Left renal cortex interstitium (tissue), 4 donors: ENCODE measurements at regions not wholly inside any gene's neighbourhood (a gene's known extent, or its start where the extent isn't known, plus 50 kb on each side); places are given as distances from the start of the nearest gene placed in this dataset.
"Not testable (repeated sequence)": the region's sequence is repeated elsewhere in the genome, so short reads cannot be mapped to it uniquely, and the experiment has no call there.

Experiments
- DNase-seq, 4 donors: peaks; one replicate each; pipeline ENCODE4 v3.0.0-alpha.2; 2013; ENCODE audit warnings: low read depth in 4 of 4, low spot score in 2 of 4, missing footprints in 1 of 4

DNA sequence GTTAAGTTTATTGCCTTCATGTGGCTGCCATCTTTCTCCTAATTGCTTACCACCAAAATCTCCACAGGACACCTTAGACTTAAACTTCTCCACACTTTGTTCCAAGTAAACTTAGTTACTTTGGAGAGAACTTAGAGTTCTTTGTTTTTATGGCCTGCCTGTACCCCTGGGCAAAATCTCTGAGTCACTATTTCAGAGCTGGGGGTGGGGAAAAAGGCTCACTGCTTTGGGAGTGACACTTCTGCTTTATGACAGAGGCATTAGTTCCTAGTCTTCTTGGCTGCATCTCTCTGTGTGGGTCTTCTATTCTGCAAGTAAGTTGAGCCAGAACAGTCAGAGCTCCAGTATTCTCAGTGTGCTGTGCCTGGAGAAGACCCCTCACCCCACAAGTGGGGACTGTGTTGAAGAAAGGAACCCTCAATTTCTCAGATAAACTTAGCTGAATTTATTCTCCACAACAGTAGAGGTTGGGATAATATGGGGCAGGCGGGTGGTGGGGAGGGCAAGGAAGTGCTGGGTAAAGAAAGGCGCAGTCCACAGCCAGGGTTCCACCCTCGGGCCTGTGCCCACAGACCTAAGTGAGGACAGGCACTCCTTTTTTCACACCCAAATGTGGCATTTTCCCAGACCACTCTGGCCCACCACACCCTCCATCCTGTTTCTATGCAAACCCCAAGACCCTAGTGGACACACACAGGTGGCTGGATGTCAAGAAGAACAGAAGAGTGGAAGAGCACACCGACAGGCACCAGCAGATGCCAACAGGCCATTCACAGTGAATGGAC is 636.6 kb upstream of the MAN1A1 start:
- no peak for DNase-seq

DNA sequence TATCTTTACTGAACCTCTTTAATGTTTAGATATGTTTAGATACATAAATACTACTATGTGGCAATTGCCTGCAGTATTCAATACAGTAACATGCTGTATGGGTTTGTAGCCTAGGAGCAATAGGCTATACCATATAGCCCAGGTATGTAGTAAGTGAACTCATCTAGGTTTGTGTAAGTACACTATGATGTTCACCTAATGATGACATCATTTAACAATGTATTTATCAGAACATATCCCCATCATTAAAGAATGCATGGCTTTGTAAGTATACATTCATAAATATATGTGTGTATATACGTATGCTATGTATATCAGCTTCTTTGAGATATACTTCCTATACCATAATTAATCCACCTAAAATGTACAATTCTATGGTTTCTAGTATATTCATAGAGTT is 631.2 kb upstream of the MAN1A1 start:
- DNase-seq, result no peak

GRCh38 chr6:119979862-119980261 is 630.3 kb upstream of the MAN1A1 start:
- DNase-seq, result no peak

DNA sequence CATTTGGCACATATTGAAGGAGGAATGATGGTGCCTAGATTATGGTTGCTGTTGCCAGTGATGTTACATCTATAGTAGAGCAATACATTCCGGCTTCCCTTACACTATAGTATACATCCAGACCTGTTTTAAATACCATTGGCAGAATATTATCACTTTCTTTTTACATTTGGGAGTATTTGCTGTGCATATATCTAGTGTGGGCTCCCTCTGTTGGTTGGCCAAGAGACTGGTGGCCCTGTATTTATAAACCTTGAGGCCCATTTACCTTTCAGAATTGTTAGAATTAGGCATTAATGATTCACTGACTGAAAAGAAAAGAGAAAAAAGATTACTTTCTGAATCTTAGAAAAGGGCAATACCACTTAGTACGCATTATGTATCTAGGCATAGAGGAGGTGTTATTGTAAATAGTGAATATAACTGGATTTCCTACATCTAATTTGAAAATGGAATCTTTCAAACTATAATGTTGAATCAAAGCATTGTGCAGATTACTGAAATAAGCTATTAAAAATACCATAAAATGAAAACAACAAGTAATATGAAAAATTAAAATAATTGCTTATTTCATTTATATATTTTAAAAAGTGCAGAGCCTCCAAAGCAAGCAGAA is 628.8 kb upstream of the MAN1A1 start:
- no peak for DNase-seq

- no peak for DNase-seq
These were observed 625.0 kb upstream of the MAN1A1 start for GRCh38 chr6:119974430-119975159.

DNA sequence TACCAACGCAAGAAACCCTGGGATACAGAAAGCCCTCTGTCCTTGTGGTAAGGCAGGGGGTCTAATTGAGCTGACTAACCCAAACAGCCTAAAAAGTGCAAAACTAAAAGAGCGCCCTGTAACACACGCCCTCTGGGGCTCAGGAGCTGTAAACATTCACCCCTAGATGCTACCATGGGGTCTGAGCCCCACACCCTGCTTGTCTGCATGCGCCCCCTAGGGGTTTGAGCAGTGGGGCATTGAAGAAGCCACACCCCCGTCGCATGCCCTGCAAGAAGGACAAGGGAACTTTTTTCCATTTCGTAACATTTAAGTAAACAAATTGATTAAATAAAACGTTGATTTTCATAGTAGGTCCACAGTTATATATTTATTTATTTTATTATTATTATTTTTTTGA is 616.9 kb upstream of the MAN1A1 start:
- DNase-seq, result no peak

DNA sequence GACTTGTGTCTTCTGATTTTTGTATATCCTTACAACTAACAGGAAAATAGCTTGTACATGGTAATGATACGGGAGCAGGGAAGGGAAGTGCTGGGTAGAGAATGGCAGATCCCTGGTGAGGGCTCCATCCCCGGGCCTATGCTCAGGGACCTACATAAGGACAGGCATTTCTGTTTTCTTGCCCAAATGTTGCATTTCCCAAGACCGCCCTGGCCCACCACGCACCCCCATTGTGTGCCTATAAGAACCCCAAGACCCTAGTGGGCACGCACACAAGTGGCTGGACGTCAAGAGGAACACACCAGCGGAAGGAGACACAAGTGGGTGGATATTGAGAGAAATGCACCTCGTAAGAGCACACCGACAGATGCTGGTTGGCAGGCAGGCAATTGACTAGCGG is 616.3 kb upstream of the MAN1A1 start:
- no peak for DNase-seq

- no peak for DNase-seq
These were observed 615.4 kb upstream of the MAN1A1 start for GRCh38 chr6:119965008-119965407.

- DNase-seq, result no peak
These were observed 612.9 kb upstream of the MAN1A1 start for GRCh38 chr6:119962505-119962904.

DNA sequence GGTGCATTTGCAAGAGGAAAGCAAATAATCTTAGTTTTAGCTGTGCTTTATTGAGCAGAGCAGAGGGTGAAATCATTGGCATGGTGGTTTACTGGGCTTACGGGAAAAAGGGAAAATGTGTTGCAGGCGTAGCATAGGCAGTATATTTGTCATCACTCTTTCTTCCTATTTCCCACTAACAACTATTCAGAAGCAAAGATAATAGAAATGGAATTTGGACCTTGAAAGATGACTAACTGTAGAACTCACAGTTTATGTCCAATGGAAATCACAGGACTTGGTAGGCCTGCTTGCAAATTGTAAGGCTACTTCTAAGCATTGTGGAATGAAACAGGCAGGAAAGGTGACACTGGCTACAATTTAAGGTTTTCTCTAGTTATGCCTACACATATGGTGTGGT is 611.9 kb upstream of the MAN1A1 start:
- no peak for DNase-seq

GRCh38 chr6:119960456-119960855 is 610.9 kb upstream of the MAN1A1 start:
- DNase-seq, result no peak

DNA sequence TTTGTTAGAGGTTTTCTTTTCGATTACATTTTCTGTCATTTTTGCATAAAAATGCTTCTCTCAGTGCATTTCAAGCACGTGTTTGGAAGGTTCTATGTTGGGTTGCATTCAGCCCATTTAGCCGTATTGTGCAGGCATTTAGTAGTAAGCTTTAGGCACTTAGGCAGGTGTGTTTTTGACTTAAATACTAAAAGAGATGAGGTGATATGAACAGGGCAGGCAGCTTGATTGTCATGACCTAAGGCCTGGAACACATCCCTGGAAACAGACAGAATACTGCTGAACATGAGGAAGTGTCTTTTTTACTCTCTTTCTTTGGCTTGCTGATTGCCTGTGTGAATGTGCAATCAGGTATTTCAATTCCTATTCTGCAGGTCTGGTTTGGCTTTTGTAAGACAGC is 610.5 kb upstream of the MAN1A1 start:
- DNase-seq, result no peak

- no peak for DNase-seq
These were observed 607.6 kb upstream of the MAN1A1 start for GRCh38 chr6:119957195-119957594.

DNA sequence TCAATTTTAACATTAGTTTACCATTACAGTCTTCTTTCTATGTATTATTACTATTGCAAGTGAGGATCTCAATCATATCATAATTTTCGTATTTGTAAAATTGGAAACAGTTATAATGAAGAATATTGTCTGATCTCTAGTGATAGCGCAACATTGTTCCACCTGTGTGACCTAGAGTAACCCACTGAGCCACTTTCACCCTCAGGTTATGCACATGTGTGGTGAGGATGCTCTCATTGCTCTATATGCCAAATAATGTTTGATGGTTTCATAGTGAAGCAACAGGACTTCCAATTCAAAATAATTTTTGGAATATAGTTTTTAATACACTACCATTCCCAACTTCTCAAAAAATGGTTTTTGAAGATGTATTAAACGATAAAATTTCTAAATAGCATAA is 603.1 kb upstream of the MAN1A1 start:
- no peak for DNase-seq

DNA sequence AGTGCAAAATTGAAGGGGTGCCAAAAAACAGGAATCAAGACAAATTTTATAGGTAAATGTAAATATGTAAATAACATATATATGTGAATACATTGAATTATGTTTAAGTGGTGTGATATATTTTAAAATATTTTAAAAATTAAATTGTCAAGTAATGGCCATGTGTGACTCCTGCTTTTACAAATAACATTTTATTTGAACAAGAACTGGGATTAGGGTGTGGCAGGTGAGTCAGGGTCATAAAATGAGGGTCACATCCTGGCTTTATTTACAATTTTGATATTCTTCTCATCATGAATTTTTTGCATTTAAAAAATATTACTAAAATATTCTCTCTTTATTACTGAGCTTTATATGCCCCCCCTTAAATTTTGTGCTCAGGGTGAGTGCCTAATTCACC is 601.1 kb upstream of the MAN1A1 start:
- DNase-seq, result no peak

- no peak for DNase-seq
These were observed 592.7 kb upstream of the MAN1A1 start for GRCh38 chr6:119942078-119942752.

DNA sequence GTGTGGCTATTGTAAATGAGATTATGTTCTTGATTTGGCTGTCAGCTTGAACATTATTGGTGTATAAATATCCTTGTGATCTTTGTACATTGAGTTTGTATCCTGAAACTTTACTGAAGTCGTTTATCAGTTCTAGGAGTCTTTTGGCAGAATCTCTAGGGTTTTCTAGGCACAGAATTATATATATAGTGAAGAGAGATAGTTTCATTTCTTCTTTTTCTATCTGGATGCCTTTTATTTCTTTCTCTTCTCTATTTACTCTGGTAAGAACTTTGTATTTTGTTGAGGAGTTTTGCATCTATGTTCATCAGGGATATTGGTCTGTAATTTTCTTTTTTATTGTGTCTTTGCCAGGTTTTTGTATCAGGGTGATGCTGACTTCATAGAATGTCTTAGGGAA is 589.2 kb upstream of the MAN1A1 start:
- no peak for DNase-seq

- no peak for DNase-seq
These were observed 585.3 kb upstream of the MAN1A1 start for GRCh38 chr6:119934816-119935215.

- DNase-seq, result no peak
These were observed 579.6 kb upstream of the MAN1A1 start for GRCh38 chr6:119929121-119929520.

DNA sequence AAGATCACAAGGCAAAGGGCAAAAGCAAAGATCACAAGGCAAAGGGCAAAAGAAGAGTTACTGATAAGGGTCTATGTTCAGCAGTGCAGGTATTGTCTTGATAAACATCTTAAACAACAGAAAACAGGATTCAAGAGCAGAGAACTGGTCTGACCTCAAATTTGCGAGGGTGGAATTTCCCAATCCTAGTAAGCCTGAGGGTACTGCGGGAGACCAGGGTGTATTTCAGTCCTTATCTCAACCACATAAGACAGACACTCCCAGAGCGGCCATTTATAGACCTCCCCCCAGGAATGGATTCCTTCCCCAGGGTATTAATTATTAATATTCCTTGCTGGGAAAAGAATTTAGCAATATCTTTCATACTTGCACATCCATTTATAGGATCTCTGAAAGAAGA is 575.3 kb upstream of the MAN1A1 start:
- not testable (repeated sequence) for DNase-seq

DNA sequence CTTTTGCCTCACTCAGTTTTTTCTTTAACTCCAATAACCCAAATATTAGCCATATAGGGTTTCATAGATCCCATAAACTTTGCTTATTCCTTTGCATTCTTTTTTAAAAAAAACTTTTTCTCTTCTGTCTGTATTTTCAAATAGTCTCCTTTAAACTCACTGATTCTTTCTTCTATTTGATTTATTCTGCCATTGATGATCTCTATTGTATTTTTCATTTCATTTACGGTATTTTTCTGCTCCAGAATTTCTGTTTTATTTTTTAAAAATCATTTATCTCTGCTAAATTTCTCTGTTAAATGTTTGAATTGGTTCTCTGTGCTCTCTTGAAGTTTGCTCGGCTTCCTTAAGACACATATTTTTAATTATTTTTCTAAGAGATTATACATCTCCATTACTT is 573.3 kb upstream of the MAN1A1 start:
- DNase-seq, result no peak
